Esophagus mucosa (tissue), 1 donor: ENCODE measurements at regions not wholly inside any gene's neighbourhood (a gene's known extent, or its start where the extent isn't known, plus 50 kb on each side); places are given as distances from the start of the nearest gene placed in this dataset.

ENCODE experiments used
- ATAC-seq: fragments of 200-7000 bp; cut with Tn5 transposase; one replicate; pipeline ENCODE4 v1.9.1; 2020
- donor health status: DM: yes; HTN: yes; CAD: no.

- no peak for ATAC-seq
These were observed 901.4 kb downstream of the DCDC2C start for GRCh38 chr2:4604767-4605166.

GRCh38 chr2:4618141-4618540, 914.8 kb downstream of the DCDC2C start:
- no peak for ATAC-seq

GRCh38 chr2:4618630-4619228, 915.4 kb downstream of the DCDC2C start:
- no peak for ATAC-seq

GRCh38 chr2:4628998-4629501, 925.7 kb downstream of the DCDC2C start:
- no peak for ATAC-seq

GRCh38 chr2:4635289-4635688, 931.9 kb downstream of the DCDC2C start:
- ATAC-seq: no peak

GRCh38 chr2:4653991-4654390, 950.6 kb downstream of the DCDC2C start:
- ATAC-seq: no peak

- ATAC-seq: no peak
These were observed 953.0 kb downstream of the DCDC2C start for GRCh38 chr2:4656326-4656725.

GRCh38 chr2:4662161-4662779, 958.9 kb downstream of the DCDC2C start:
- no peak for ATAC-seq

GRCh38 chr2:4668381-4668780, 965.0 kb downstream of the DCDC2C start:
- no peak for ATAC-seq

- ATAC-seq: no peak
These were observed 967.0 kb downstream of the DCDC2C start for GRCh38 chr2:4670331-4670730.

- no peak for ATAC-seq
These were observed 969.7 kb downstream of the DCDC2C start for GRCh38 chr2:4673025-4673489.

- ATAC-seq: no peak
These were observed 970.6 kb downstream of the DCDC2C start for GRCh38 chr2:4674007-4674406.

- ATAC-seq: no peak
These were observed 971.9 kb downstream of the DCDC2C start for GRCh38 chr2:4675295-4675694.

GRCh38 chr2:4678927-4679326, 975.6 kb downstream of the DCDC2C start:
- ATAC-seq: no peak

- ATAC-seq: no peak
These were observed 976.0 kb downstream of the DCDC2C start for GRCh38 chr2:4679391-4679790.

GRCh38 chr2:4684921-4685320, 981.5 kb downstream of the DCDC2C start:
- ATAC-seq: no peak

GRCh38 chr2:4690913-4691312, 987.5 kb downstream of the DCDC2C start:
- no peak for ATAC-seq

- no peak for ATAC-seq
These were observed 989.9 kb downstream of the DCDC2C start for GRCh38 chr2:4693266-4693665.

GRCh38 chr2:4695281-4695861, 992.0 kb downstream of the DCDC2C start:
- no peak for ATAC-seq

GRCh38 chr2:4715065-4715464, 977.1 kb upstream of the SOX11 start:
- no peak for ATAC-seq

- no peak for ATAC-seq
These were observed 973.4 kb upstream of the SOX11 start for GRCh38 chr2:4718777-4719176.

- ATAC-seq: no peak
These were observed 966.6 kb upstream of the SOX11 start for GRCh38 chr2:4725618-4726017.

- ATAC-seq: no peak
These were observed 959.6 kb upstream of the SOX11 start for GRCh38 chr2:4732560-4732959.
